ENCODE measurements at regions not wholly inside any gene's neighbourhood (a gene's known extent, or its start where the extent isn't known, plus 50 kb on each side); places are given as distances from the start of the nearest gene placed in this dataset.
"Not testable (repeated sequence)": the region's sequence is repeated elsewhere in the genome, so short reads cannot be mapped to it uniquely, and the experiment has no call there.

- DNase-seq; H4K91ac ChIP-seq (ENCODE audit: insufficient read length, low read depth, low read length); H2AK5ac ChIP-seq (ENCODE audit: insufficient read length, low read length); H3K79me1 ChIP-seq (ENCODE audit: insufficient read depth, low read depth, low read length, poor library complexity, severe bottlenecking); H2BK20ac ChIP-seq (ENCODE audit: low read depth, low read length, poor library complexity, severe bottlenecking); H3K23ac ChIP-seq (ENCODE audit: insufficient read length, low read depth, low read length); H3K9ac ChIP-seq (ENCODE audit: extremely low read depth, insufficient read length, low read length); H3K27ac ChIP-seq (ENCODE audit: insufficient read length, low read depth, low read length); H2BK5ac ChIP-seq (ENCODE audit: insufficient read length, low read length); H3K79me2 ChIP-seq (ENCODE audit: insufficient read depth, low read length); H3T11ph ChIP-seq (ENCODE audit: low read length); H2BK12ac ChIP-seq (ENCODE audit: insufficient read length, low read depth, low read length); H4K8ac ChIP-seq (replicated peaks; ENCODE audit: insufficient read length, low read depth, low read length); H3K4me3 Mint-ChIP-seq; H2AFZ ChIP-seq (ENCODE audit: low read length); H3K4me1 ChIP-seq (ENCODE audit: insufficient read depth, low read length); H3K14ac ChIP-seq (ENCODE audit: insufficient read depth, low read length); H4K20me1 ChIP-seq (ENCODE audit: control insufficient read depth, insufficient read depth, insufficient read length); H3K56ac ChIP-seq (ENCODE audit: insufficient read length, low read depth, low read length); H3K4me1 Mint-ChIP-seq; H2BK15ac ChIP-seq (ENCODE audit: low read depth, low read length); H3K27me3 Mint-ChIP-seq (ENCODE audit: low read depth); H3K4me2 ChIP-seq (ENCODE audit: insufficient read depth, insufficient read length, low read length); H3K18ac ChIP-seq (ENCODE audit: insufficient read length, low read depth, low read length); H2BK120ac ChIP-seq (ENCODE audit: low read depth, low read length, poor library complexity, severe bottlenecking); H4K5ac ChIP-seq (ENCODE audit: insufficient read length, low read depth, low read length); H3K23me2 ChIP-seq (ENCODE audit: insufficient read length, low read depth, low read length, poor library complexity, severe bottlenecking); H3K9me3 ChIP-seq (ENCODE audit: control insufficient read depth, low read depth, low read length); H3K4ac ChIP-seq (ENCODE audit: low read depth, low read length); H3K27me3 ChIP-seq (ENCODE audit: insufficient read depth, low read length); H3K27ac Mint-ChIP-seq: not testable (repeated sequence)
- H3K9me3 Mint-ChIP-seq: peaks cover 11 to 12% of the 10 kb centered on the region in 2 experiments
- no CpG with 5 or more reads among the region's 6 CpGs for WGBS (ENCODE audit: extremely low coverage, insufficient read length, low lambda C conversion rate)
- peaks cover 6 to 13% (median 6%) of the 10 kb centered on the region in 3 experiments; a peak in 6 of 7 replicates for H3K36me3 Mint-ChIP-seq (ENCODE audit: insufficient read depth in 1 of 3, low read depth in 3 of 3)
Measured at GRCh38 chr9:61992110-61992509, 802.3 kb downstream of the SPATA31A7 start.

GRCh38 chr9:62032441-62032840 lies 842.6 kb downstream of the SPATA31A7 start:
- H3K4me1 Mint-ChIP-seq; H3K14ac ChIP-seq (ENCODE audit: insufficient read depth, low read length); H3K23me2 ChIP-seq (ENCODE audit: insufficient read length, low read depth, low read length, poor library complexity, severe bottlenecking); H3K9ac ChIP-seq (ENCODE audit: extremely low read depth, insufficient read length, low read length); H3K4ac ChIP-seq (ENCODE audit: low read depth, low read length); H3K18ac ChIP-seq (ENCODE audit: insufficient read length, low read depth, low read length); H4K8ac ChIP-seq (replicated peaks; ENCODE audit: insufficient read length, low read depth, low read length); H2AFZ ChIP-seq (ENCODE audit: low read length); H3K27ac ChIP-seq (ENCODE audit: insufficient read length, low read depth, low read length); H3K4me3 Mint-ChIP-seq; H2BK5ac ChIP-seq (ENCODE audit: insufficient read length, low read length); H2BK15ac ChIP-seq (ENCODE audit: low read depth, low read length); H4K91ac ChIP-seq (ENCODE audit: insufficient read length, low read depth, low read length); H3K36me3 Mint-ChIP-seq (ENCODE audit: insufficient read depth in 1 of 3, low read depth in 3 of 3); H3K56ac ChIP-seq (ENCODE audit: insufficient read length, low read depth, low read length); H4K20me1 ChIP-seq (ENCODE audit: control insufficient read depth, insufficient read depth, insufficient read length); H3T11ph ChIP-seq (ENCODE audit: low read length); H2AK5ac ChIP-seq (ENCODE audit: insufficient read length, low read length); H2BK20ac ChIP-seq (ENCODE audit: low read depth, low read length, poor library complexity, severe bottlenecking); H3K27me3 Mint-ChIP-seq (ENCODE audit: low read depth); H3K27ac Mint-ChIP-seq; H3K27me3 ChIP-seq (ENCODE audit: insufficient read depth, low read length); H3K4me2 ChIP-seq (ENCODE audit: insufficient read depth, insufficient read length, low read length); H3K23ac ChIP-seq (ENCODE audit: insufficient read length, low read depth, low read length); H3K9me3 Mint-ChIP-seq; H4K5ac ChIP-seq (ENCODE audit: insufficient read length, low read depth, low read length); H3K79me1 ChIP-seq (ENCODE audit: insufficient read depth, low read depth, low read length, poor library complexity, severe bottlenecking); H3K9me3 ChIP-seq (ENCODE audit: control insufficient read depth, low read depth, low read length); H2BK12ac ChIP-seq (ENCODE audit: insufficient read length, low read depth, low read length); H3K4me1 ChIP-seq (ENCODE audit: insufficient read depth, low read length); DNase-seq; H2BK120ac ChIP-seq (ENCODE audit: low read depth, low read length, poor library complexity, severe bottlenecking); H3K79me2 ChIP-seq (ENCODE audit: insufficient read depth, low read length): not testable (repeated sequence)
- WGBS (ENCODE audit: extremely low coverage, insufficient read length, low lambda C conversion rate): no CpG with 5 or more reads among the region's 3 CpGs

All from H9 (cell line).